ENCODE measurements at regions not wholly inside any gene's neighbourhood (a gene's known extent, or its start where the extent isn't known, plus 50 kb on each side); places are given as distances from the start of the nearest gene placed in this dataset.

- no peaks in the 10 kb centered on the region for H3K36me3 ChIP-seq (replicated peaks)
- no peaks in the 10 kb centered on the region for H3K27me3 ChIP-seq (replicated peaks)
- no peak overlapping the region for H3K4me3 ChIP-seq (ENCODE audit: low read depth, low read length)
- in situ Hi-C loops (cut with HindIII; ENCODE audit: low pct_ligation_motif_present, low sequenced_read_pairs): no loop called here
- no peak overlapping the region for H3K27ac ChIP-seq
- DNase-seq: peak; percentile 6
- TF ChIP-seq CTCF (IDR thresholded peaks at IDR 0.05; ENCODE audit: low read depth, low read length, missing control alignments): no peak
These were observed 219.8 kb upstream of the ARID1B start for GRCh38 chr6:156557251-156557910.

- Histone ChIP-seq H3K27ac (no peak overlapping the region), H3K36me3 (replicated peaks) (no peaks in the 10 kb centered on the region), H3K4me3 (ENCODE audit: low read depth, low read length) (no peak overlapping the region), H3K27me3 (replicated peaks) (no peaks in the 10 kb centered on the region)
- in situ Hi-C loops (cut with HindIII; ENCODE audit: low pct_ligation_motif_present, low sequenced_read_pairs): no loop called here
- no peak for TF ChIP-seq CTCF (IDR thresholded peaks at IDR 0.05; ENCODE audit: low read depth, low read length, missing control alignments)
- no peak for DNase-seq
These were observed 220.4 kb upstream of the ARID1B start for GRCh38 chr6:156556811-156557210.

GRCh38 chr6:156555116-156555515 lies 222.1 kb upstream of the ARID1B start:
- in situ Hi-C loops (cut with HindIII; ENCODE audit: low pct_ligation_motif_present, low sequenced_read_pairs): no loop called here
- Histone ChIP-seq H3K27ac (no peak overlapping the region), H3K4me3 (ENCODE audit: low read depth, low read length) (no peak overlapping the region), H3K36me3 (replicated peaks) (no peaks in the 10 kb centered on the region), H3K27me3 (replicated peaks) (no peaks in the 10 kb centered on the region)
- no peak for TF ChIP-seq CTCF (IDR thresholded peaks at IDR 0.05; ENCODE audit: low read depth, low read length, missing control alignments)
- DNase-seq: no peak

GRCh38 chr6:156554160-156554559 lies 223.0 kb upstream of the ARID1B start:
- in situ Hi-C loops (cut with HindIII; ENCODE audit: low pct_ligation_motif_present, low sequenced_read_pairs): no loop called here
- Histone ChIP-seq H3K27ac (no peak overlapping the region), H3K4me3 (ENCODE audit: low read depth, low read length) (no peak overlapping the region), H3K27me3 (replicated peaks) (no peaks in the 10 kb centered on the region), H3K36me3 (replicated peaks) (no peaks in the 10 kb centered on the region)
- DNase-seq: no peak
- no peak for TF ChIP-seq CTCF (IDR thresholded peaks at IDR 0.05; ENCODE audit: low read depth, low read length, missing control alignments)

GRCh38 chr6:156552849-156553248 lies 224.3 kb upstream of the ARID1B start:
- DNase-seq: no peak
- H3K4me3 ChIP-seq (ENCODE audit: low read depth, low read length): no peak overlapping the region
- H3K36me3 ChIP-seq (replicated peaks): no peaks in the 10 kb centered on the region
- TF ChIP-seq CTCF (IDR thresholded peaks at IDR 0.05; ENCODE audit: low read depth, low read length, missing control alignments): no peak
- in situ Hi-C loops (cut with HindIII; ENCODE audit: low pct_ligation_motif_present, low sequenced_read_pairs): no loop called here
- no peaks in the 10 kb centered on the region for H3K27me3 ChIP-seq (replicated peaks)
- H3K27ac ChIP-seq: no peak overlapping the region

GRCh38 chr6:156550949-156551348 lies 226.2 kb upstream of the ARID1B start:
- DNase-seq: no peak
- TF ChIP-seq CTCF (IDR thresholded peaks at IDR 0.05; ENCODE audit: low read depth, low read length, missing control alignments): no peak
- Histone ChIP-seq H3K27ac (no peak overlapping the region), H3K36me3 (replicated peaks) (no peaks in the 10 kb centered on the region), H3K4me3 (ENCODE audit: low read depth, low read length) (no peak overlapping the region), H3K27me3 (replicated peaks) (no peaks in the 10 kb centered on the region)
- in situ Hi-C loops (cut with HindIII; ENCODE audit: low pct_ligation_motif_present, low sequenced_read_pairs): no loop called here
